Subcutaneous abdominal adipose tissue (tissue), 5 donors: ENCODE measurements at regions not wholly inside any gene's neighbourhood (a gene's known extent, or its start where the extent isn't known, plus 50 kb on each side); places are given as distances from the start of the nearest gene placed in this dataset.

Experiments
- H3K27ac ChIP-seq: one replicate; pipeline ENCODE4 v1.7.0; 2013; ENCODE audit warnings: low read depth, mild to moderate bottlenecking, inconsistent platforms, low read length, moderate library complexity
- H3K27me3 ChIP-seq, 5 donors: one replicate each; pipeline ENCODE4 v1.7.0; 2013; ENCODE audit warnings: low read length in 5 of 5, inconsistent platforms in 1 of 5; ENCODE audit not compliant: control insufficient read depth in 5 of 5, insufficient read depth in 4 of 5
- H3K36me3 ChIP-seq, 5 donors: one replicate each; pipeline ENCODE4 v1.7.0; 2013; ENCODE audit warnings: low read length in 5 of 5; ENCODE audit not compliant: control insufficient read depth in 5 of 5, insufficient read depth in 5 of 5
- H3K4me1 ChIP-seq, 5 donors: one replicate each; pipeline ENCODE4 v1.7.0; 2013; ENCODE audit warnings: low read length in 5 of 5, mild to moderate bottlenecking in 3 of 5, moderate library complexity in 1 of 5; ENCODE audit not compliant: control insufficient read depth in 5 of 5, insufficient read depth in 5 of 5
- H3K4me3 ChIP-seq, 5 donors: one replicate each; pipeline ENCODE4 v1.7.0; 2013; ENCODE audit warnings: low read length in 5 of 5, low read depth in 1 of 5
- H3K9ac ChIP-seq, 5 donors: one replicate each; pipeline ENCODE4 v1.7.0; 2013; ENCODE audit warnings: low read length in 5 of 5, mild to moderate bottlenecking in 4 of 5, moderate library complexity in 3 of 5
- H3K9me3 ChIP-seq, 5 donors: one replicate each; pipeline ENCODE4 v1.7.0; 2013; ENCODE audit warnings: low read length in 5 of 5; ENCODE audit not compliant: control insufficient read depth in 5 of 5
- donor health status: healthy.
- donor health status: healthy.
- donor health status: healthy.
- donor health status: healthy.
- donor health status: healthy.

DNA sequence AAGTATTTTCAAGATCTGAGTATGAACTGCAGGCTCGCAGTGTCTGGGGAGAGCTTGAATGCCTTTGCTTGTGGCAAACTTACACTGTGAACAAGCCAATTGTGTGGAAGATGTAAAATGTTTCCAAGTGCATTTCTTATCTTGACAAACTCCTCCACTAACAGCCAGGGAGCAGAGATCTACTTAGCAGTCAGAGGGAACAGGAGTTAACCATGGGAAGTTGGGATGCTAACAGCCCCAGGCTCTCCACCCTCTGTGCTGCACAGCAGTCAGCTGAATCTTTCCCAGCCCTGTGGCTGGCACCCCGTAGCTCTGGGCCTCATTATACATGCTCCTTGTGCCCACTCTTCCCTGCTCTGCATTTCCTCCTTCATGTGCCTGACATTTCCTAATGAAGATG, 450.2 kb downstream of the TSN start:
- peaks cover 0 to 29% (median 21%) of the 10 kb centered on the region in 5 donors for H3K4me1 ChIP-seq
- no peaks in the 10 kb centered on the region for H3K36me3 ChIP-seq
- H3K27ac ChIP-seq = no peak overlapping the region
- H3K4me3 ChIP-seq = no peak overlapping the region
- H3K27me3 ChIP-seq = no peaks in the 10 kb centered on the region
- peaks cover 0 to 7% (median 0%) of the 10 kb centered on the region in 5 donors for H3K9me3 ChIP-seq
- H3K9ac ChIP-seq = no peak overlapping the region

DNA sequence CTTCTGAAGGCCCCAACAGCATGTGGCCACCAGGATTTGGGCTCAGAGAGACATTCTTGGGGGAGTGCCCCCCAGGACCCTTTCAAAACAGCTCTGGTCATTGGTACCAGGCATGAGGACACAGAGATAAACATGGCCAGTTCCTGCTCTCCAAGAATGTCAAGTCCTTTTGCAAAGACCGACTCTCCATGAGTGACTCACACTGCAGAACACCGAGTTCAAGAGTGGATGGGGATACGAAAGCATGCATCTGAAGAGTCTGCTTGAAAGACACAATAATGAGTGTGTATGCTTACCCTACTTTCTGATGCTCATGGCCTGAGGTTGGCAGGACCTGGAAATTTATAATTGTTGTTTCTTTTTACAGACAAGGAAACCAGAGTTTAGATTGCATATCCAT, 450.6 kb downstream of the TSN start:
- Histone ChIP-seq H3K27me3 (no peaks in the 10 kb centered on the region), H3K9me3 (peaks cover 0 to 7% (median 0%) of the 10 kb centered on the region in 5 donors), H3K27ac (no peak overlapping the region), H3K9ac (no peak overlapping the region), H3K4me3 (no peak overlapping the region), H3K4me1 (peaks cover 0 to 29% (median 21%) of the 10 kb centered on the region in 5 donors), H3K36me3 (no peaks in the 10 kb centered on the region)

DNA sequence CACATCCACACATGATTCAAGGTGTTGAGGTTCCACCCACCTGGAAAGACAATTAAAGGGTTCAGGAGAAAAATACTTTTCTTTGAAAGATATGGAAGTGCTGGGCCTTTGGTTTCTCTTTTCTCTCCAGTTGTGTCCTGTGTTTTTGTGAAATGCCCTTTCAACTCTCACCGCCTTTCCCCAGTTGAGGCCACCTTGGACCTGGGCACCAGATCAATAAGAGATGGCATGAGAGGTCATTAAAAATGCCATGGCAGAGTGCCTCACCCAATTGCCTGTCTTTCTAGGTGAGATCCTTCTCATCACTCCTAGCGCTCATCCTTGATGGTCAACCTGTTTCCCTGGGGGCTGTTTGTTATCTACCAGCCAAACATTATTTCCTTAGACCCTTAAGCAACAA, 453.9 kb downstream of the TSN start:
- H3K9ac ChIP-seq = no peak overlapping the region

DNA sequence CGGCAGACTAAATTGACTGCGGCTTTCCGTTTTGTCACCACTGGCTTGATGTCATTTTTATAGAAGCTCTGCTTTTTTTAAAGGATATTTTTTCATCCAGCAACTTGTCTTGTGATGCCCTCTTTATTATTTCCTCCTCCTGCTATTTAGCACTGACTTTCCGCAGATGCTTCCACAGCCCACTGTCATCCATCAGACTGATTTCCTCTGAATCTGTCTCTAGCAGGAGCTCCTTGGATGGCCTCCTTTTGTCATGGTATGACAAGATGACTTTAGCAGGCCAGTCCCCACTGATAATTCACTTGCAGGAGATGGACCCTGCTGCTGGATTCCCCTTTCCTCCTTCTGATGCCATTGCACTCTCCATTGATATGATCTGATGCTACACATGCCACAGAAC, 454.6 kb downstream of the TSN start:
- Histone ChIP-seq H3K9ac (no peak overlapping the region), H3K27me3 (no peaks in the 10 kb centered on the region), H3K4me3 (no peak overlapping the region), H3K27ac (no peak overlapping the region), H3K9me3 (no peaks in the 10 kb centered on the region), H3K36me3 (no peaks in the 10 kb centered on the region), H3K4me1 (peaks cover 0 to 13% (median 9%) of the 10 kb centered on the region in 5 donors)

More for the DNA sequence above, 453.9 kb downstream of the TSN start:
- H3K9me3 ChIP-seq = no peaks in the 10 kb centered on the region
- H3K27ac ChIP-seq = no peak overlapping the region
- H3K4me3 ChIP-seq = no peak overlapping the region
- no peaks in the 10 kb centered on the region for H3K27me3 ChIP-seq
- H3K4me1 ChIP-seq = peaks cover 0 to 13% (median 10%) of the 10 kb centered on the region in 5 donors
- H3K36me3 ChIP-seq = no peaks in the 10 kb centered on the region

DNA sequence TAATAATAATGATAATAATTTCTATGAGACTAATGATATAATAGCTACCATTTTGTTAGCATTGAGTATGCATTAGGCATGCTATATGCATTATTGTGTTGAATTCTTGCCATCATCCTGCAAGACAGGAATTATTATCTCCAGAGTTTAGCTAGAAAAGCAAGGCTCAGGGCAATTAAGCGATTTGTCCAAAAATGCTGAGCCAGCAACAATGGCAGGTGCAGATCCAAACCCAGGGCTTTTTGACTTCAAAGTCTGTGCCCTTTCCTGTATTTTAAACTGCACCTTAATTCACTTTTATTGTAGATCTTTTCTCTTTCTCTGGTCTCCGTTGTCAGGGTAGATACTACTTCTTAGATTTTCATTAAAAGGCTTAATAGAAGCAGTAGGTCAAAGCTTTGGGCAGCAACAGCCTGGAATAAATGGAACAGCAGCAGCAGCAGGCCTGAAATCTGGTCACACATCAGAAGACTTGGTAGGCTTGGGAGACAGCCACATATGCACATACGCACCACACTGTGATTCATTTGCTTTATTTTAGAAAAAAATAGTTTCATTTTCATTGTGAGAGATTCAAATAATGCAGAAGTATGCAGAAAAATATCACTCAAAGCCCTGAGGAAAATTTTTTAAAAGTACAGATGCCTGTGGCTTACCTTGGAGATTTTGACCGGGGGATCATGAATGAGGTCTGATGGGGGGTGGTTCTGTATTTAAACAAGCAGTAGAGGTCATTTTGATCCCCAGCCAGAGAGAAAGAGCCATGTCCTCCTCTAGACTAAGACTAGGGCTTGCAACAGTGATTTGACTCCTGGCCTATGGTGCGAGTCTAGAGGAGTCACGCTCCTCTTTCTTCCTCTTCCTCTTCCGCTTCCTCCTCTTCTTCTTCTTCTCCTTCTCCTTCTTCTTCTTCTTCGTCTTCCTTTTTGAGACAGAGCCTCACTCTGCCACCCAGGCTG, 455.7 kb downstream of the TSN start:
- Histone ChIP-seq H3K27ac (no peak overlapping the region), H3K9ac (no peak overlapping the region), H3K4me1 (peaks cover 0 to 13% (median 4%) of the 10 kb centered on the region in 5 donors), H3K36me3 (no peaks in the 10 kb centered on the region), H3K9me3 (no peaks in the 10 kb centered on the region), H3K4me3 (no peak overlapping the region), H3K27me3 (no peaks in the 10 kb centered on the region)

DNA sequence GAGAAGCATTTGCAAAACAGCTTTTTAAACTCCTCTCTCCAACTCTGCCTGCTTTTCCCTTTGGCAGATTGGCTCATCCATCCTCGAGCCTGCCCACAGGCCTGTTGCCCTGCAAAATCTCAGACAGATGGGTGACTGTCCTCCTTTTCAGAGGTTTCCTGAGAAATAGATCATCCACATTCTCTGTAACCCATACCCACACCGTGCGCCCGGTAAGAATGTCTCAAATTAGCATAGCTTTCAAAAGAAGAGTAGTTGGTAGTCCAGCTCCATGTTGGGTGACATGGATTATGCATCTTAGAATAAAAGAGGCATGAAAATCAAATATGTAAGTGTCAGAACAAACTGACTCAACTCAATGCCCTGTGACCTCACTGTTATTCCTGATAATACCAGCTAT, 457.9 kb downstream of the TSN start:
- Histone ChIP-seq H3K36me3 (no peaks in the 10 kb centered on the region), H3K27ac (no peak overlapping the region), H3K27me3 (no peaks in the 10 kb centered on the region), H3K4me1 (no peaks in the 10 kb centered on the region), H3K4me3 (no peak overlapping the region), H3K9me3 (no peaks in the 10 kb centered on the region), H3K9ac (no peak overlapping the region)

DNA sequence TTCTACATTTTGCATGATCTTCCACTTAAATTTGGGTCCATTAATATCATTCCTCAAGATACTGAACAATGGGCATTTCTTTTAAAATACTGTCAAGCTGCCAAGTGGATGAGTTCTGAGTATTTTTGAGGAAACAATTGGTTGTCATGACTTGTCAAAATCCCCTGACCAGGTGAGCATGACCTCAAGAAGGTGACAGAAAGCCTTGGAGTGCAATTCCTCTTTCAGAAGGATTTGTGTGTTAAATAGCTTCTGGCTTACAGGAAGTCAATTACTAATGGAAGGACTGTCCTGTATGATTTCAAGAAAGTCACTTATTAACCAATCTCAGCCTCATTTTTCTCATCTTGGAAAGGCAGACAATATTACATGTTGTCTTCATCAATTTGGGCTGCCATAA, 460.6 kb downstream of the TSN start:
- no peaks in the 10 kb centered on the region for H3K36me3 ChIP-seq
- no peaks in the 10 kb centered on the region for H3K9me3 ChIP-seq
- H3K27me3 ChIP-seq = no peaks in the 10 kb centered on the region
- no peak overlapping the region for H3K9ac ChIP-seq
- H3K4me3 ChIP-seq = no peak overlapping the region
- H3K27ac ChIP-seq = no peak overlapping the region
- H3K4me1 ChIP-seq = no peaks in the 10 kb centered on the region

DNA sequence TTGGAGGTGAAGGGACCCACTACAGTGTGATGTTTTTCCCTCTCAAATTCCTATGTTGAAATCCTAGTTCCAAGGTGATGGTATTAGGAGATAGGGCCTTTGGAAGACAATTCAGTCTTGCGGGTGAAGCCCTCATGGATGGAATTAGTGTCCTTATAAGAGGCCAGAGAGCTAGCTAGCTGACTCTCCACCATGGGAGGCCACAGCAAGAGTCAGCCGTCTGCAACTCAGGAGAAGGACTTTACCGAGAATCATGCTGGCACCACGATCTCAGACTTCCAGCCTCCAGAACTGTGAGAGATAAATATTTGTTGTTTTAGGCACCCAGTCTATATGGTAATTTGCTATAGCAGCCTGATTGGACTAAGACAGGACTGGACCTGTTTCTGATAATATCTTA, 461.4 kb downstream of the TSN start:
- H3K4me1 ChIP-seq = no peaks in the 10 kb centered on the region
- H3K27ac ChIP-seq = no peak overlapping the region
- no peaks in the 10 kb centered on the region for H3K9me3 ChIP-seq
- no peak overlapping the region for H3K9ac ChIP-seq
- H3K36me3 ChIP-seq = no peaks in the 10 kb centered on the region
- no peaks in the 10 kb centered on the region for H3K27me3 ChIP-seq
- no peak overlapping the region for H3K4me3 ChIP-seq

DNA sequence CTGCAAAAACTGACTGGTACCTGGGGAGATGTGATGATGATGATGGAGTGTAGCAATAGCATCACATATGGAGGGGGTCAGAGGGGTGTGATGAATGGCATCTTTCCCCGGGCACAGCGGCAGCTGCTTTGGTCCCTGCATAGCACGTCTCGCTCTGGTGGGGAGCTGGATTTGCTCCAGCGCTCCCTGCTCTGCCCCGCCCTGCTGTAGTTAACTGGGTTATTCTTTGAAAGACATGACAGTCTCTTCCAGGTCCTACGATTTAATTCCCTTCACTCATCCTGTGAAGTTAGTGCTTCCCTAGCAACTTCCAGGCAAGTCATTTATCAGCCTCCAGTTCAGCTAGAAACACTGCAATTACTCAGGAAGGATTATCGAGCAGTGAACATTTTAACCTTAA, 463.1 kb downstream of the TSN start:
- no peak overlapping the region for H3K27ac ChIP-seq
- no peaks in the 10 kb centered on the region for H3K4me1 ChIP-seq
- H3K9ac ChIP-seq = no peak overlapping the region
- no peaks in the 10 kb centered on the region for H3K9me3 ChIP-seq
- no peaks in the 10 kb centered on the region for H3K27me3 ChIP-seq
- H3K36me3 ChIP-seq = no peaks in the 10 kb centered on the region
- no peak overlapping the region for H3K4me3 ChIP-seq

DNA sequence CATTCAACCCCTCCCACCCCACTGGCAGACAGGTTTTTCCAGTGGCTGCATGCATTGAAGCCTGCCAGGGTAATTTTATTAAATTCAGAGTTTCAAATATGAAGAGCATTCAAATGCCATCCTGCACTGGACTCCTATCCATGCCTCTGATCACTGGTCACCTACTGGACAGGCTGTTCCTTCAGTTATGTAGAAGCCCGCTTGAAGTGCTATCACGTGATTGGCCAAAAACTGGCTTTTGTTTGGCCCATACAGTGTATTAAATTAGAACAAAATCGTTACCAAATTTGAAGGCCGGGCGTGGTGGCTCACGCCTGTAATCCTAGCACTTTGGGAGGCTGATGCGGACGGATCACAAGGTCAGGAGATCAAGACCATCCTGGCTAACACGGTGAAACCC, 464.1 kb downstream of the TSN start:
- no peaks in the 10 kb centered on the region for H3K9me3 ChIP-seq
- H3K27ac ChIP-seq = no peak overlapping the region
- H3K27me3 ChIP-seq = no peaks in the 10 kb centered on the region
- no peak overlapping the region for H3K9ac ChIP-seq
- H3K36me3 ChIP-seq = no peaks in the 10 kb centered on the region
- H3K4me1 ChIP-seq = no peaks in the 10 kb centered on the region
- no peak overlapping the region for H3K4me3 ChIP-seq
